ENCODE measurements at regions not wholly inside any gene's neighbourhood (a gene's known extent, or its start where the extent isn't known, plus 50 kb on each side); places are given as distances from the start of the nearest gene placed in this dataset.
"Not testable (repeated sequence)": the region's sequence is repeated elsewhere in the genome, so short reads cannot be mapped to it uniquely, and the experiment has no call there.

GRCh38 chr21:17679002-17679600, 66.4 kb upstream of the BTG3 start:
- no peak for DNase-seq (ENCODE audit: low read depth)

- not testable (repeated sequence) for DNase-seq (ENCODE audit: low read depth)
Measured at GRCh38 chr21:17676930-17677329, 64.2 kb upstream of the BTG3 start.

GRCh38 chr21:17674106-17674505, 61.4 kb upstream of the BTG3 start:
- DNase-seq (ENCODE audit: low read depth), result no peak

GRCh38 chr21:17673261-17674020, 60.7 kb upstream of the BTG3 start:
- no peak for DNase-seq (ENCODE audit: low read depth)

GRCh38 chr21:17671733-17672132, 59.0 kb upstream of the BTG3 start:
- no peak for DNase-seq (ENCODE audit: low read depth)

- no peak for DNase-seq (ENCODE audit: low read depth)
Measured at GRCh38 chr21:17668479-17669140, 55.9 kb upstream of the BTG3 start.

- no peak for DNase-seq (ENCODE audit: low read depth)
Measured at GRCh38 chr21:17667256-17667655, 54.6 kb upstream of the BTG3 start.

Measured in activated T-cell treated with anti-CD3 and anti-CD28 coated beads for 24 hours (primary cell).